ENCODE measurements at regions not wholly inside any gene's neighbourhood (a gene's known extent, or its start where the extent isn't known, plus 50 kb on each side); places are given as distances from the start of the nearest gene placed in this dataset.

GRCh38 chr1:168910403-168910802 lies 181.4 kb upstream of the DPT start:
- dilution Hi-C loops (cut with MboI; ENCODE audit: extremely low pct_ligation_motif_present, low sequenced_read_pairs), result no loop called here
- H3K4me3 ChIP-seq (ENCODE audit: control insufficient read depth in 2 of 3, extremely low read depth in 1 of 3, insufficient read depth in 2 of 3, low read depth in 1 of 3, low read length in 3 of 3), result no peak overlapping the region
- no peaks in the 10 kb centered on the region for H3K36me3 ChIP-seq (ENCODE audit: control insufficient read depth in 2 of 2, extremely low read depth in 1 of 2, insufficient read depth in 2 of 2, low read length in 2 of 2)
- no peaks in the 10 kb centered on the region for H3K4me1 ChIP-seq (ENCODE audit: control insufficient read depth, extremely low read depth, insufficient read depth, low read length)
- no peak for FAIRE-seq
- no peak overlapping the region for H2AFZ ChIP-seq (ENCODE audit: control insufficient read depth, low read length)
- H3K79me2 ChIP-seq (ENCODE audit: control insufficient read depth, insufficient read depth, low read length), result no peaks in the 10 kb centered on the region
- no peak overlapping the region for H3K4me2 ChIP-seq (ENCODE audit: control insufficient read depth, extremely low read depth, insufficient read depth, low read depth, low read length)
- DNase-seq (ENCODE audit: low read depth, low spot score), result no peak
- no peaks in the 10 kb centered on the region for H3K27me3 ChIP-seq (ENCODE audit: control insufficient read depth, extremely low read depth, insufficient read depth, low read length)
- H3K9me3 ChIP-seq (ENCODE audit: control insufficient read depth, low read depth, low read length), result no peaks in the 10 kb centered on the region
- TF ChIP-seq, protein P1, sequence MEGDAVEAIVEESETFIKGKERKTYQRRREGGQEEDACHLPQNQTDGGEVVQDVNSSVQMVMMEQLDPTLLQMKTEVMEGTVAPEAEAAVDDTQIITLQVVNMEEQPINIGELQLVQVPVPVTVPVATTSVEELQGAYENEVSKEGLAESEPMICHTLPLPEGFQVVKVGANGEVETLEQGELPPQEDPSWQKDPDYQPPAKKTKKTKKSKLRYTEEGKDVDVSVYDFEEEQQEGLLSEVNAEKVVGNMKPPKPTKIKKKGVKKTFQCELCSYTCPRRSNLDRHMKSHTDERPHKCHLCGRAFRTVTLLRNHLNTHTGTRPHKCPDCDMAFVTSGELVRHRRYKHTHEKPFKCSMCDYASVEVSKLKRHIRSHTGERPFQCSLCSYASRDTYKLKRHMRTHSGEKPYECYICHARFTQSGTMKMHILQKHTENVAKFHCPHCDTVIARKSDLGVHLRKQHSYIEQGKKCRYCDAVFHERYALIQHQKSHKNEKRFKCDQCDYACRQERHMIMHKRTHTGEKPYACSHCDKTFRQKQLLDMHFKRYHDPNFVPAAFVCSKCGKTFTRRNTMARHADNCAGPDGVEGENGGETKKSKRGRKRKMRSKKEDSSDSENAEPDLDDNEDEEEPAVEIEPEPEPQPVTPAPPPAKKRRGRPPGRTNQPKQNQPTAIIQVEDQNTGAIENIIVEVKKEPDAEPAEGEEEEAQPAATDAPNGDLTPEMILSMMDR (optimal IDR thresholded peaks at IDR 0.05 in 1 of 3, IDR thresholded peaks at IDR 0.05 in 1 of 3, conservative IDR thresholded peaks at IDR 0.05 in 1 of 3; ENCODE audit: extremely low read depth in 1 of 3, insufficient read depth in 2 of 3, low read length in 3 of 3), result no peak
- TF ChIP-seq EZH2 (IDR thresholded peaks at IDR 0.05; ENCODE audit: low read length), result no peak
- H3K9me1 ChIP-seq (ENCODE audit: control insufficient read depth, extremely low read depth, insufficient read depth, low read length), result no peaks in the 10 kb centered on the region
- no peak overlapping the region for H3K27ac ChIP-seq (ENCODE audit: control insufficient read depth, insufficient read depth, low read length)
- H3K9ac ChIP-seq (ENCODE audit: control insufficient read depth, extremely low read depth, insufficient read depth, low read length), result no peak overlapping the region
- no peaks in the 10 kb centered on the region for H4K20me1 ChIP-seq (ENCODE audit: control insufficient read depth, extremely low read depth, insufficient read depth, low read length)

DNA sequence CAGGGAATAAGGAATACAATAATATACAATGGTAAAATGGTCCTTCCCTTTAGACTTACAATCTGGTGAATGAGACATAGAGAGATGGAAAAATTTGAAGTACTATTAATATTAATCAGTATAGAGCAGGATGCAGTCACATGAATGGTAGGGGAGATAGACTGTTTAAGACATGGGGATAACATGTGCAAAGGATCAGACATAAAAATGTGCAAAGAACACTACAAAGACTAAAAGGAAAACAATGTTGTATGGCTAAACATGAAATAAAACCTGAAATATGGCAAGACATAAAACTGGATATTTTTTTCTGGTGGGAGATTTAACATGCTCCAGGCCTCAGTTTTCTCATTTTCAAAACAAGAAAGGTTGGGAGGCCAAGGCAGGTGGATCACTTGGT lies 182.4 kb upstream of the DPT start:
- no peaks in the 10 kb centered on the region for H3K79me2 ChIP-seq (ENCODE audit: control insufficient read depth, insufficient read depth, low read length)
- H3K9ac ChIP-seq (ENCODE audit: control insufficient read depth, extremely low read depth, insufficient read depth, low read length), result no peak overlapping the region
- no peak overlapping the region for H2AFZ ChIP-seq (ENCODE audit: control insufficient read depth, low read length)
- H3K4me3 ChIP-seq (ENCODE audit: control insufficient read depth in 2 of 3, extremely low read depth in 1 of 3, insufficient read depth in 2 of 3, low read depth in 1 of 3, low read length in 3 of 3), result no peak overlapping the region
- no peaks in the 10 kb centered on the region for H3K4me1 ChIP-seq (ENCODE audit: control insufficient read depth, extremely low read depth, insufficient read depth, low read length)
- dilution Hi-C loops (cut with MboI; ENCODE audit: extremely low pct_ligation_motif_present, low sequenced_read_pairs), result no loop called here
- no peak overlapping the region for H3K27ac ChIP-seq (ENCODE audit: control insufficient read depth, insufficient read depth, low read length)
- H3K36me3 ChIP-seq (ENCODE audit: control insufficient read depth in 2 of 2, extremely low read depth in 1 of 2, insufficient read depth in 2 of 2, low read length in 2 of 2), result no peaks in the 10 kb centered on the region
- no peak overlapping the region for H3K4me2 ChIP-seq (ENCODE audit: control insufficient read depth, extremely low read depth, insufficient read depth, low read depth, low read length)
- no peaks in the 10 kb centered on the region for H3K9me3 ChIP-seq (ENCODE audit: control insufficient read depth, low read depth, low read length)
- no peaks in the 10 kb centered on the region for H3K27me3 ChIP-seq (ENCODE audit: control insufficient read depth, extremely low read depth, insufficient read depth, low read length)
- H4K20me1 ChIP-seq (ENCODE audit: control insufficient read depth, extremely low read depth, insufficient read depth, low read length), result no peaks in the 10 kb centered on the region
- no peak for TF ChIP-seq EZH2 (IDR thresholded peaks at IDR 0.05; ENCODE audit: low read length)
- TF ChIP-seq, protein P1 (optimal IDR thresholded peaks at IDR 0.05 in 1 of 3, IDR thresholded peaks at IDR 0.05 in 1 of 3, conservative IDR thresholded peaks at IDR 0.05 in 1 of 3; ENCODE audit: extremely low read depth in 1 of 3, insufficient read depth in 2 of 3, low read length in 3 of 3), result no peak
- no peak for DNase-seq (ENCODE audit: low read depth, low spot score)
- no peaks in the 10 kb centered on the region for H3K9me1 ChIP-seq (ENCODE audit: control insufficient read depth, extremely low read depth, insufficient read depth, low read length)
- FAIRE-seq, result no peak

Data from keratinocyte (primary cell).